H1 (cell line): ENCODE measurements at regions not wholly inside any gene's neighbourhood (a gene's known extent, or its start where the extent isn't known, plus 50 kb on each side); places are given as distances from the start of the nearest gene placed in this dataset.

ENCODE experiments used
- E2F6 ChIP-seq: IDR thresholded peaks from 2 replicates; pipeline ENCODE4 v1.6.1; 2012; ENCODE audit warnings: inconsistent platforms
- SUZ12 ChIP-seq: fragments of 200-600 bp; sonication (generic); IDR thresholded peaks from 2 replicates; pipeline ENCODE4 v1.6.1; 2012; ENCODE audit warnings: mild to moderate bottlenecking, inconsistent platforms, low read length, moderate library complexity, mixed read lengths
- TF ChIP-seq, protein P1 (sequence below): IDR thresholded peaks from 2 replicates; pipeline ENCODE4 v1.6.1; 2012; ENCODE audit warnings: low read length, inconsistent platforms

DNA sequence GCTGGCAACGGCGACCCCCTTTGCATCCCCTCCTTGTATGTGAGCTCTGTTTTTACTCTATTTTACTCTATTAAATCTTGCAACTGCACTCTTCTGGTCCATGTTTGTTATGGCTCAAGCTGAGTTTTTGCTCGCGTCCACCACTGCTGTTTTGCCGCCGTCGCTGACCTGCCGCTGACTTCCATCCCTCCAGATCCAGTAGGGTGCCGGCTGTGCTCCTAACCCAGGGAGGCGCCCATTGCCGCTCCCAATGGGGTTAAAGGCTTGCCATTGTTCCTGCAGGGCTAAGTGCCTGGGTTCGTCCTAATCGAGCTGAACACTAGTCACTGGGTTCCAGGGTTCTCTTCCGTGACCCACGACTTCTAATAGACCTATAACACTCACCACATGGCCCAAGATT is 2704.4 kb downstream of the PCDH9 start (continued):
- TF ChIP-seq E2F6 (no peak), SUZ12 (no peak)
- TF ChIP-seq, protein P1, sequence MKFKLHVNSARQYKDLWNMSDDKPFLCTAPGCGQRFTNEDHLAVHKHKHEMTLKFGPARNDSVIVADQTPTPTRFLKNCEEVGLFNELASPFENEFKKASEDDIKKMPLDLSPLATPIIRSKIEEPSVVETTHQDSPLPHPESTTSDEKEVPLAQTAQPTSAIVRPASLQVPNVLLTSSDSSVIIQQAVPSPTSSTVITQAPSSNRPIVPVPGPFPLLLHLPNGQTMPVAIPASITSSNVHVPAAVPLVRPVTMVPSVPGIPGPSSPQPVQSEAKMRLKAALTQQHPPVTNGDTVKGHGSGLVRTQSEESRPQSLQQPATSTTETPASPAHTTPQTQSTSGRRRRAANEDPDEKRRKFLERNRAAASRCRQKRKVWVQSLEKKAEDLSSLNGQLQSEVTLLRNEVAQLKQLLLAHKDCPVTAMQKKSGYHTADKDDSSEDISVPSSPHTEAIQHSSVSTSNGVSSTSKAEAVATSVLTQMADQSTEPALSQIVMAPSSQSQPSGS = no peak
